K562 (cell line): ENCODE measurements at regions not wholly inside any gene's neighbourhood (a gene's known extent, or its start where the extent isn't known, plus 50 kb on each side); places are given as distances from the start of the nearest gene placed in this dataset.

ENCODE experiments used
- BRCA1 ChIP-seq, 2 experiments: fragments of 450-650 bp in 1 of 2; sonication (generic) in 1 of 2; formaldehyde crosslinking in 1 of 2; IDR thresholded peaks; 2 replicates each; pipeline versions ENCODE4 v1.5.0 to v1.6.1; 2017 to 2020; ENCODE audit warnings: mild to moderate bottlenecking in 1 of 2, missing genetic modification reagents in 1 of 2
- CBX2 ChIP-seq: fragments of 200-600 bp; sonication (generic); IDR thresholded peaks from one replicate; pipeline ENCODE4 v1.6.1; 2012; ENCODE audit warnings: mild to moderate bottlenecking, low read length, inconsistent platforms; ENCODE audit not compliant: insufficient read depth, poor library complexity, severe bottlenecking
- HNRNPL ChIP-seq: fragments of 200-400 bp; formaldehyde crosslinking; IDR thresholded peaks from 2 replicates; pipeline ENCODE4 v1.6.1; 2017; ENCODE audit warnings: low read depth, mild to moderate bottlenecking, low read length
- LARP7 ChIP-seq: fragments of 450-650 bp; IDR thresholded peaks from 2 replicates; pipeline ENCODE4 v1.6.1; 2016
- NEUROD1 ChIP-seq: fragments of 150-350 bp; IDR thresholded peaks from 2 replicates; pipeline ENCODE4 v1.6.1; 2014; ENCODE audit warnings: borderline replicate concordance, low read length, low read depth; ENCODE audit not compliant: partially characterized antibody
- NFYB ChIP-seq: IDR thresholded peaks from 2 replicates; pipeline ENCODE4 v1.6.1; 2011; ENCODE audit warnings: mild to moderate bottlenecking, moderate library complexity; ENCODE audit not compliant: insufficient read length; ENCODE audit errors: extremely low read depth
- NR2C2 ChIP-seq, 2 experiments: fragments of 200-800 bp in 1 of 2; sonication (Bioruptor generic) in 1 of 2; sonication (generic) in 1 of 2; formaldehyde crosslinking in 1 of 2; IDR thresholded peaks; 2 replicates each; pipeline versions ENCODE4 v1.6.1 to v1.8.0; 2016 to 2022; ENCODE audit warnings: mild to moderate bottlenecking in 1 of 2, missing compliant biosample characterization in 1 of 2, missing genetic modification characterization in 1 of 2, missing genetic modification reagents in 1 of 2
- STAG1 ChIP-seq: sonication (generic); formaldehyde crosslinking; IDR thresholded peaks from 2 replicates; pipeline ENCODE4 v1.5.0; 2020; ENCODE audit warnings: missing genetic modification reagents, borderline replicate concordance
- ZBTB7A ChIP-seq: IDR thresholded peaks from 2 replicates; pipeline ENCODE4 v1.6.1; 2011; ENCODE audit warnings: low read depth, mild to moderate bottlenecking, low read length, moderate library complexity, borderline replicate concordance; ENCODE audit not compliant: control insufficient read depth
- ZNF12 ChIP-seq: sonication (generic); formaldehyde crosslinking; IDR thresholded peaks from 2 replicates; pipeline ENCODE4 v1.4.0; 2020; ENCODE audit warnings: mild to moderate bottlenecking, missing genetic modification reagents

DNA sequence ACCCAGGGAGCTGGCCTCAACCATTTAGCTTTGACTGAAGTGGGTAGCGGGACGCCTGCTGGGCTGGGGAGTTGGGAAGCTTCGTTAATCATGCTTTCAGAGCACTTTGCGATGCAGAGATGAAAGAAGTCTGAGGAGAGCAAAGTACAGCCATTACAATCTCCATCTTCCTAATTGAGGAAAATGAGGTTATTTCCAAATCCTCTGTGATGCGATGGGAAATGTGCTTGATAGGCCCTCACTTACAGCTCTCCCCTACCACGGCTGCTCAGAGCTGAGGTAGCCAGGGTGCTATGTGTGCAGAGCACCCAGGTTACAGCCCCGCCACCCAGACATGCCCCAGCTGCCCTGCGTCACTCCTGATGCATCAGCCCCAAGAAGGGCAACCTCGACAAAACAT lies 326.5 kb upstream of the KLHL29 start:
- TF ChIP-seq NR2C2 (CRISPR knock-in tag; IDR thresholded peaks at IDR 0.05), result no peak
- TF ChIP-seq NR2C2 (tag; IDR thresholded peaks at IDR 0.05), result no peak
- no peak for TF ChIP-seq ZBTB7A
- no peak for TF ChIP-seq LARP7
- TF ChIP-seq HNRNPL, result no peak
- TF ChIP-seq CBX2, result no peak
- no peak for TF ChIP-seq NEUROD1
- TF ChIP-seq STAG1 (CRISPR knock-in tag), result no peak
- TF ChIP-seq BRCA1 (IDR thresholded peaks at IDR 0.05), result no peak
- no peak for TF ChIP-seq BRCA1 (CRISPR knock-in tag; IDR thresholded peaks at IDR 0.05)
- no peak for TF ChIP-seq NFYB
- no peak for TF ChIP-seq ZNF12
